ENCODE measurements at regions not wholly inside any gene's neighbourhood (a gene's known extent, or its start where the extent isn't known, plus 50 kb on each side); places are given as distances from the start of the nearest gene placed in this dataset.

- no peak for TF ChIP-seq CTCF (IDR thresholded peaks at IDR 0.05)
- no peak for TF ChIP-seq POLR2A (IDR thresholded peaks at IDR 0.05)
These were observed 697.3 kb downstream of the CETN3 start for GRCh38 chr5:89712134-89712700.
